Keratinocyte (primary cell): ENCODE measurements at regions not wholly inside any gene's neighbourhood (a gene's known extent, or its start where the extent isn't known, plus 50 kb on each side); places are given as distances from the start of the nearest gene placed in this dataset.

Experiments used
- EZH2 ChIP-seq: IDR thresholded peaks from one replicate; pipeline ENCODE4 v1.6.1; 2012; ENCODE audit warnings: inconsistent platforms, mild to moderate bottlenecking, low read length, moderate library complexity
- TF ChIP-seq, protein P1 (sequence below), 3 experiments: IDR thresholded peaks in 1 of 3; conservative IDR thresholded peaks in 1 of 3; optimal IDR thresholded peaks in 1 of 3; 2 replicates in 2 of 3; 3 replicates in 1 of 3; pipeline versions ENCODE3 to v1.5.1; 2011; ENCODE audit warnings: low read length in 3 of 3, mild to moderate bottlenecking in 3 of 3, moderate library complexity in 2 of 3, control low read depth in 1 of 3, inconsistent platforms in 1 of 3; ENCODE audit not compliant: insufficient read depth in 2 of 3; ENCODE audit errors: extremely low read depth in 1 of 3

DNA sequence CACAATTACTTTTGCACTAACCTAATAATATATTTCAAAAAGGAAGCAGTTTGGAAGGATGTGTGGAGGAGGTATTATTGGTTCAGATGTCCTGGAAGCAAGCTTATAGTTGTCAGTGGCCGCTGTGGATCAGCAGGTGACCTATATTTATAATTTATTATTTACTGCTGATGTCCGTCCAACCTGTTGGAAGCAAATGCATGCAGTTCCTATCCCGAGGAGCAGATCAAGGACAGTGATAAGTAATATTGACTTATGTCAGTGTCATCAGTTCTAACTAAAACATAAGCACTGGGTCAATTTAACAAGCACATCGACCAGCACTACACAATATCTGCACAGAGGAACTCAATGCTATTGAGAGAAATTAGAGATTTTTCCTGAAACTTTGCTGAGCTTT, 270.1 kb downstream of the BRINP2 start:
- TF ChIP-seq, protein P1, sequence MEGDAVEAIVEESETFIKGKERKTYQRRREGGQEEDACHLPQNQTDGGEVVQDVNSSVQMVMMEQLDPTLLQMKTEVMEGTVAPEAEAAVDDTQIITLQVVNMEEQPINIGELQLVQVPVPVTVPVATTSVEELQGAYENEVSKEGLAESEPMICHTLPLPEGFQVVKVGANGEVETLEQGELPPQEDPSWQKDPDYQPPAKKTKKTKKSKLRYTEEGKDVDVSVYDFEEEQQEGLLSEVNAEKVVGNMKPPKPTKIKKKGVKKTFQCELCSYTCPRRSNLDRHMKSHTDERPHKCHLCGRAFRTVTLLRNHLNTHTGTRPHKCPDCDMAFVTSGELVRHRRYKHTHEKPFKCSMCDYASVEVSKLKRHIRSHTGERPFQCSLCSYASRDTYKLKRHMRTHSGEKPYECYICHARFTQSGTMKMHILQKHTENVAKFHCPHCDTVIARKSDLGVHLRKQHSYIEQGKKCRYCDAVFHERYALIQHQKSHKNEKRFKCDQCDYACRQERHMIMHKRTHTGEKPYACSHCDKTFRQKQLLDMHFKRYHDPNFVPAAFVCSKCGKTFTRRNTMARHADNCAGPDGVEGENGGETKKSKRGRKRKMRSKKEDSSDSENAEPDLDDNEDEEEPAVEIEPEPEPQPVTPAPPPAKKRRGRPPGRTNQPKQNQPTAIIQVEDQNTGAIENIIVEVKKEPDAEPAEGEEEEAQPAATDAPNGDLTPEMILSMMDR (optimal IDR thresholded peaks at IDR 0.05 in 1 of 3, IDR thresholded peaks at IDR 0.05 in 1 of 3, conservative IDR thresholded peaks at IDR 0.05 in 1 of 3; ENCODE audit: extremely low read depth in 1 of 3, insufficient read depth in 2 of 3, low read length in 3 of 3): no peak
- no peak for TF ChIP-seq EZH2
